GM12873 (cell line): ENCODE measurements at regions not wholly inside any gene's neighbourhood (a gene's known extent, or its start where the extent isn't known, plus 50 kb on each side); places are given as distances from the start of the nearest gene placed in this dataset.

ENCODE experiments used
- CTCF ChIP-seq: IDR thresholded peaks from 2 replicates; pipeline ENCODE4 v1.5.1; 2012; ENCODE audit warnings: low read depth, mild to moderate bottlenecking, moderate library complexity, low read length, control low read depth; ENCODE audit not compliant: insufficient read depth; ENCODE audit errors: missing control alignments

- no peak for TF ChIP-seq CTCF
Measured at GRCh38 chr6:121963826-121964225, 435.6 kb upstream of the HSF2 start.

- no peak for TF ChIP-seq CTCF
Measured at GRCh38 chr6:121965739-121966138, 433.7 kb upstream of the HSF2 start.

- TF ChIP-seq CTCF = no peak
Measured at GRCh38 chr6:121967631-121968030, 431.8 kb upstream of the HSF2 start.

- no peak for TF ChIP-seq CTCF
Measured at GRCh38 chr6:121971931-121972335, 427.5 kb upstream of the HSF2 start.

GRCh38 chr6:121984956-121985355, 414.5 kb upstream of the HSF2 start:
- no peak for TF ChIP-seq CTCF

GRCh38 chr6:121993362-121993761, 406.1 kb upstream of the HSF2 start:
- no peak for TF ChIP-seq CTCF

GRCh38 chr6:121994919-121995318, 404.5 kb upstream of the HSF2 start:
- TF ChIP-seq CTCF = no peak
